T47D (cell line): ENCODE measurements at regions not wholly inside any gene's neighbourhood (a gene's known extent, or its start where the extent isn't known, plus 50 kb on each side); places are given as distances from the start of the nearest gene placed in this dataset.
A peak's percentile ranks its signal among the peaks of the same experiment; 100 is the strongest.

ENCODE experiments used
- DNase-seq, 2 experiments: peaks; one replicate each; pipeline versions ENCODE4 v3.0.0 to v3.0.0-alpha.2; 2011 to 2012; ENCODE audit warnings: low read depth in 1 of 2, low spot score in 1 of 2
- JUND ChIP-seq: IDR thresholded peaks from 2 replicates; pipeline ENCODE4 v1.6.1; 2012; ENCODE audit warnings: low read depth
- in situ Hi-C: cut with HindIII; loops from 2 replicates; pipeline ENCODE4 v1.10.0; 2016; ENCODE audit warnings: low sequenced_read_pairs, low pct_unique_long_range_greater_than_20kb

- no peak for TF ChIP-seq JUND
Measured at GRCh38 chr3:147529551-147529950, 120.4 kb downstream of the ZIC1 start.

GRCh38 chr3:147538034-147538433, 128.9 kb downstream of the ZIC1 start:
- in situ Hi-C loops = no loop called here
- no peak for TF ChIP-seq JUND
- DNase-seq = no peak

More at GRCh38 chr3:147529551-147529950, 120.4 kb downstream of the ZIC1 start:
- in situ Hi-C loops = no loop called here
- DNase-seq = no peak

GRCh38 chr3:147540921-147541320, 131.8 kb downstream of the ZIC1 start:
- DNase-seq = no peak
- in situ Hi-C loops = no loop called here
- TF ChIP-seq JUND = no peak

GRCh38 chr3:147544290-147544689, 135.1 kb downstream of the ZIC1 start:
- DNase-seq = no peak
- TF ChIP-seq JUND = no peak
- in situ Hi-C loops = no loop called here

- in situ Hi-C loops = no loop called here
- no peak for DNase-seq
- no peak for TF ChIP-seq JUND
Measured at GRCh38 chr3:147551491-147551890, 142.3 kb downstream of the ZIC1 start.

- no peak for DNase-seq
- in situ Hi-C loops = no loop called here
- TF ChIP-seq JUND = no peak
Measured at GRCh38 chr3:147554332-147554731, 145.2 kb downstream of the ZIC1 start.

- TF ChIP-seq JUND = no peak
- in situ Hi-C loops = no loop called here
- no peak for DNase-seq
Measured at GRCh38 chr3:147572970-147573340, 163.8 kb downstream of the ZIC1 start.

- TF ChIP-seq JUND = no peak
- peak in 1 of 2 experiments; percentile 10 for DNase-seq
- in situ Hi-C loops = no loop called here
Measured at GRCh38 chr3:147574621-147575020, 165.5 kb downstream of the ZIC1 start.

GRCh38 chr3:147575391-147575790, 166.2 kb downstream of the ZIC1 start:
- TF ChIP-seq JUND = no peak
- in situ Hi-C loops = no loop called here
- no peak for DNase-seq

- in situ Hi-C loops = no loop called here
- no peak for DNase-seq
- TF ChIP-seq JUND = no peak
Measured at GRCh38 chr3:147582642-147583041, 173.5 kb downstream of the ZIC1 start.

- no peak for DNase-seq
- TF ChIP-seq JUND = no peak
- in situ Hi-C loops = no loop called here
Measured at GRCh38 chr3:147589016-147589415, 179.9 kb downstream of the ZIC1 start.

GRCh38 chr3:147604136-147604535, 195.0 kb downstream of the ZIC1 start:
- DNase-seq = no peak
- in situ Hi-C loops = no loop called here
- TF ChIP-seq JUND = no peak

GRCh38 chr3:147613725-147614124, 204.6 kb downstream of the ZIC1 start:
- in situ Hi-C loops = no loop called here
- peak in 1 of 2 experiments; percentile 6 for DNase-seq
- no peak for TF ChIP-seq JUND

GRCh38 chr3:147614210-147614609, 205.0 kb downstream of the ZIC1 start:
- in situ Hi-C loops = no loop called here
- TF ChIP-seq JUND = no peak
- no peak for DNase-seq
